ENCODE measurements at regions not wholly inside any gene's neighbourhood (a gene's known extent, or its start where the extent isn't known, plus 50 kb on each side); places are given as distances from the start of the nearest gene placed in this dataset.

DNA sequence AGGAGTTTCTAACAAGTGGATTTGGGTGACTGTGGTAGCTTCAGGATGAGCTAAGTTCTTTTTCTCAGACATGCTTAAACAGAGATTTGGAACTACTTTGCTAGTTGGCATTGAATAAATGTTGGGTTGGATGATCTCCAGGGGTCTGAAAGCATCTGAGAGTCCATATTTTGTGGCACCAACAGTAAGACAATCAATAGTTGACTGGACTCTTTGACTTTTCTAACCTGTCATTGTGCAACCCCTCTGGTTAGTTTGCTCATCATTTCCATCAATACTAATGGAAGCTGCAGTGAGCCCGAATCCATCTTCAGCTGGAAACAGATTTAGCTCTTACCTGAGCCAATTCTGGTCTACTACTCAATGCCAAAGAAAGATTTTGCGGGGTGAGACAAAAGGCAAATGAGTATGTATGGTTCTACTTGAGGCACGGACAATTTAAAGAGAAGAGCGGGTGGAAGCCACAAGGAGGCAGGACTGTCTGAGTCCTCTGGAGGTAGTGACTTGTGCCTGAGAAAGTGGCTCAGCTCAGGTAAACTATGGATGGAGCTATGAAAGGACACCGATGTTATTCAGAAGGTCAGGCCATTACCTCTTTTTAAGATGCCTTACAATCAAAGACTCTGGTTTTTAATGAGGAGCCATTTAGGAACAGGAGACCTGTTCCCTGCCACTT lies 118.7 kb downstream of the MID1IP1 start:
- Histone ChIP-seq H3K9me3 (ENCODE audit: low read length) (no peaks in the 10 kb centered on the region), H3K79me2 (ENCODE audit: low read length) (no peaks in the 10 kb centered on the region), H3K4me2 (ENCODE audit: low read depth, low read length, poor library complexity, severe bottlenecking) (no peak overlapping the region), H3K27me3 (ENCODE audit: low read length) (no peaks in the 10 kb centered on the region), H3K4me3 (ENCODE audit: low read length) (no peak overlapping the region), H2AFZ (ENCODE audit: low read length) (no peak overlapping the region), H3K9me2 (replicated peaks; ENCODE audit: insufficient read depth, low read length) (no peaks in the 10 kb centered on the region), H3K9ac (ENCODE audit: low read length) (no peak overlapping the region), H4K20me1 (ENCODE audit: insufficient read depth, low read depth, low read length) (no peaks in the 10 kb centered on the region), H3K27ac (ENCODE audit: low read length) (no peak overlapping the region), H3K36me3 (ENCODE audit: insufficient read depth, low read length) (no peaks in the 10 kb centered on the region), H3K4me1 (ENCODE audit: low read length) (peaks cover 5% of the 10 kb centered on the region)
- DNase-seq, result no peak

DNA sequence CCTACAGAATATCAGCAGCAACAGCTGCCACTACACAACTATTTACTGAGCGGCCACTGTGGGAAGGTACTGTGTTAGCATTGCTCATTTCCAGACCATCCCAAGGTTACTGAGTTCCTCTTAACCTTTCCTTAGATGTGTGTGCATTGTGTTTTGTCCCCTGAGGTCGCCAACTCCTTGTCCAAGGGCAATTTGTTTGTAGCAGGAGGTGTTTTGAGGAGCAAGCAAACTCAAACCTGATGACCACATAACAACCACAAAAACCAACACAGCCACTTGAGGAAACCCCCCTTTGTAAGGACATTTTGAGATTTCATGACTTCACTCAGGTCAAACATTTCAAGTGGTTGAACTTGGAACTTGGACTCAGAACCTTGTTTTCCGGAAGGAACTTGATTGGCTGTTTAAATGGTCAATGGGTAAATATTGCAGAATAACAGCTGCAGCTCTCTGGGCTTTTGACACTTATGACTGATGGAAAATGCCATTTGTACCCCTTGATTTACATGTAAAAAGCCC lies 122.3 kb downstream of the MID1IP1 start:
- H3K9ac ChIP-seq (ENCODE audit: low read length), result no peak overlapping the region
- H3K9me3 ChIP-seq (ENCODE audit: low read length), result no peaks in the 10 kb centered on the region
- H4K20me1 ChIP-seq (ENCODE audit: insufficient read depth, low read depth, low read length), result no peaks in the 10 kb centered on the region
- no peak overlapping the region for H3K27ac ChIP-seq (ENCODE audit: low read length)
- no peaks in the 10 kb centered on the region for H3K79me2 ChIP-seq (ENCODE audit: low read length)
- H3K36me3 ChIP-seq (ENCODE audit: insufficient read depth, low read length), result no peaks in the 10 kb centered on the region
- no peaks in the 10 kb centered on the region for H3K27me3 ChIP-seq (ENCODE audit: low read length)
- H3K4me2 ChIP-seq (ENCODE audit: low read depth, low read length, poor library complexity, severe bottlenecking), result no peak overlapping the region
- H2AFZ ChIP-seq (ENCODE audit: low read length), result no peak overlapping the region
- peaks cover 5% of the 10 kb centered on the region for H3K4me1 ChIP-seq (ENCODE audit: low read length)
- DNase-seq, result no peak
- no peaks in the 10 kb centered on the region for H3K9me2 ChIP-seq (replicated peaks; ENCODE audit: insufficient read depth, low read length)
- H3K4me3 ChIP-seq (ENCODE audit: low read length), result no peak overlapping the region

- no peak for DNase-seq
- H3K36me3 ChIP-seq (ENCODE audit: insufficient read depth, low read length), result no peaks in the 10 kb centered on the region
- H4K20me1 ChIP-seq (ENCODE audit: insufficient read depth, low read depth, low read length), result no peaks in the 10 kb centered on the region
- no peak overlapping the region for H3K4me2 ChIP-seq (ENCODE audit: low read depth, low read length, poor library complexity, severe bottlenecking)
- H2AFZ ChIP-seq (ENCODE audit: low read length), result no peak overlapping the region
- no peaks in the 10 kb centered on the region for H3K27me3 ChIP-seq (ENCODE audit: low read length)
- H3K4me1 ChIP-seq (ENCODE audit: low read length), result no peaks in the 10 kb centered on the region
- H3K9me2 ChIP-seq (replicated peaks; ENCODE audit: insufficient read depth, low read length), result no peaks in the 10 kb centered on the region; the same call in 1 of the 2 replicates
- H3K9ac ChIP-seq (ENCODE audit: low read length), result no peak overlapping the region
- no peaks in the 10 kb centered on the region for H3K79me2 ChIP-seq (ENCODE audit: low read length)
- no peak overlapping the region for H3K27ac ChIP-seq (ENCODE audit: low read length)
- no peak overlapping the region for H3K4me3 ChIP-seq (ENCODE audit: low read length)
- no peaks in the 10 kb centered on the region for H3K9me3 ChIP-seq (ENCODE audit: low read length)
These were observed 126.3 kb downstream of the MID1IP1 start for GRCh38 chrX:38927592-38927991.

- no peak overlapping the region for H3K27ac ChIP-seq (ENCODE audit: low read length)
- H3K9me2 ChIP-seq (replicated peaks; ENCODE audit: insufficient read depth, low read length), result no peaks in the 10 kb centered on the region; the same call in 1 of the 2 replicates
- no peak overlapping the region for H3K4me3 ChIP-seq (ENCODE audit: low read length)
- H3K4me1 ChIP-seq (ENCODE audit: low read length), result no peaks in the 10 kb centered on the region
- no peak for DNase-seq
- no peak overlapping the region for H3K4me2 ChIP-seq (ENCODE audit: low read depth, low read length, poor library complexity, severe bottlenecking)
- no peaks in the 10 kb centered on the region for H3K27me3 ChIP-seq (ENCODE audit: low read length)
- no peak overlapping the region for H3K9ac ChIP-seq (ENCODE audit: low read length)
- no peak overlapping the region for H2AFZ ChIP-seq (ENCODE audit: low read length)
- H3K36me3 ChIP-seq (ENCODE audit: insufficient read depth, low read length), result no peaks in the 10 kb centered on the region
- no peaks in the 10 kb centered on the region for H4K20me1 ChIP-seq (ENCODE audit: insufficient read depth, low read depth, low read length)
- H3K9me3 ChIP-seq (ENCODE audit: low read length), result no peaks in the 10 kb centered on the region
- H3K79me2 ChIP-seq (ENCODE audit: low read length), result no peaks in the 10 kb centered on the region
These were observed 128.7 kb downstream of the MID1IP1 start for GRCh38 chrX:38929966-38930421.

- Histone ChIP-seq H3K36me3 (ENCODE audit: insufficient read depth, low read length) (no peaks in the 10 kb centered on the region), H3K4me2 (ENCODE audit: low read depth, low read length, poor library complexity, severe bottlenecking) (no peak overlapping the region), H3K4me1 (ENCODE audit: low read length) (no peaks in the 10 kb centered on the region), H3K79me2 (ENCODE audit: low read length) (no peaks in the 10 kb centered on the region), H3K9ac (ENCODE audit: low read length) (no peak overlapping the region), H4K20me1 (ENCODE audit: insufficient read depth, low read depth, low read length) (no peaks in the 10 kb centered on the region), H3K27ac (ENCODE audit: low read length) (no peak overlapping the region), H3K9me2 (replicated peaks; ENCODE audit: insufficient read depth, low read length) (no peaks in the 10 kb centered on the region; the same call in 1 of the 2 replicates), H3K27me3 (ENCODE audit: low read length) (no peaks in the 10 kb centered on the region), H2AFZ (ENCODE audit: low read length) (no peak overlapping the region), H3K4me3 (ENCODE audit: low read length) (no peak overlapping the region), H3K9me3 (ENCODE audit: low read length) (no peaks in the 10 kb centered on the region)
- no peak for DNase-seq
These were observed 129.2 kb downstream of the MID1IP1 start for GRCh38 chrX:38930474-38930873.

DNA sequence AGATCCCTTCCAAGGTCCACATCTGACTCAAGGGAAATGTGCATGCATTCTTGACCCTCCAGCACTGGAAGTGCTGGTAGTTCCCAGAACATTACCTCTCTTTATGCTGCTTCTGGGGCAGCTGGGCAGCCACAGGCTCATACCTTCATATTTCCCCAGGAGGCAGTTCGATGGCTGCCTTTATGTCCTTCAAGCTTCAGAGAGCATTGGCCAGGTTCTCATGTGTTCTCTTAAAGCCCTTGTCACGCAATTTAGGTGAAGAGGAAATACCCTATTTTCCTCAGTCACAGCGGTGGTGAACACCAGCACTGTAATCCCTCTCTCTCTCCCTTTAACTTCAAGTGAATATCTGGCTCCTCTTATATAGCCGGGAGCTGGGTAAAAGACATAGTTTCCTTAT lies 134.3 kb downstream of the MID1IP1 start:
- Histone ChIP-seq H3K4me2 (ENCODE audit: low read depth, low read length, poor library complexity, severe bottlenecking) (no peak overlapping the region), H3K27me3 (ENCODE audit: low read length) (no peaks in the 10 kb centered on the region), H3K79me2 (ENCODE audit: low read length) (no peaks in the 10 kb centered on the region), H3K9me2 (replicated peaks; ENCODE audit: insufficient read depth, low read length) (no peaks in the 10 kb centered on the region; the same call in 1 of the 2 replicates), H3K9me3 (ENCODE audit: low read length) (no peaks in the 10 kb centered on the region; the same call in 1 of the 2 replicates), H3K27ac (ENCODE audit: low read length) (no peak overlapping the region), H3K9ac (ENCODE audit: low read length) (no peak overlapping the region), H3K4me3 (ENCODE audit: low read length) (no peak overlapping the region), H4K20me1 (ENCODE audit: insufficient read depth, low read depth, low read length) (no peaks in the 10 kb centered on the region), H3K4me1 (ENCODE audit: low read length) (no peaks in the 10 kb centered on the region), H2AFZ (ENCODE audit: low read length) (no peak overlapping the region), H3K36me3 (ENCODE audit: insufficient read depth, low read length) (no peaks in the 10 kb centered on the region)
- no peak for DNase-seq

DNA sequence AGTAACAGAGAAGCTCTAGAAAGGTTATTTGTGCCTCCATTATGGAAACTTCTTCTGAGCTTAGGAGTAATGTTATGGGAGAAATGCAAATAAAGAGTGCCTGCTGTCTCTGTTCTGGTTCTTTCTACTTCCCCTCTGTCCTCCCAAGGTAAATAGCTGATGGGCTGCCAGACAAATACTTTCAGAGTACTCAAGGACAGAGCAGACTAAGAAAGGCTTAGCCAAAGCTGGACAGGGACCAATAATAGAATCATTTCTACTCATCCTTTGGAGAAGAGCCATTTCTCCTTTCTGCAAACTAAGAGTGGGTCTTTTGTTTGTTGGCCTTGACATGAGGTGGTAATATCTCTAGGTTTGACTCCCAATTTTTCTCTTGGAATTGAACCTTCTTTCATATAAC lies 136.1 kb downstream of the MID1IP1 start:
- H3K9me3 ChIP-seq (ENCODE audit: low read length), result no peaks in the 10 kb centered on the region; the same call in 1 of the 2 replicates
- no peaks in the 10 kb centered on the region for H4K20me1 ChIP-seq (ENCODE audit: insufficient read depth, low read depth, low read length)
- no peak overlapping the region for H2AFZ ChIP-seq (ENCODE audit: low read length)
- no peaks in the 10 kb centered on the region for H3K9me2 ChIP-seq (replicated peaks; ENCODE audit: insufficient read depth, low read length)
- no peaks in the 10 kb centered on the region for H3K36me3 ChIP-seq (ENCODE audit: insufficient read depth, low read length)
- H3K9ac ChIP-seq (ENCODE audit: low read length), result no peak overlapping the region
- no peaks in the 10 kb centered on the region for H3K79me2 ChIP-seq (ENCODE audit: low read length)
- no peaks in the 10 kb centered on the region for H3K4me1 ChIP-seq (ENCODE audit: low read length)
- no peak for DNase-seq
- no peak overlapping the region for H3K4me2 ChIP-seq (ENCODE audit: low read depth, low read length, poor library complexity, severe bottlenecking)
- no peak overlapping the region for H3K4me3 ChIP-seq (ENCODE audit: low read length)
- no peaks in the 10 kb centered on the region for H3K27me3 ChIP-seq (ENCODE audit: low read length)
- no peak overlapping the region for H3K27ac ChIP-seq (ENCODE audit: low read length)

DNA sequence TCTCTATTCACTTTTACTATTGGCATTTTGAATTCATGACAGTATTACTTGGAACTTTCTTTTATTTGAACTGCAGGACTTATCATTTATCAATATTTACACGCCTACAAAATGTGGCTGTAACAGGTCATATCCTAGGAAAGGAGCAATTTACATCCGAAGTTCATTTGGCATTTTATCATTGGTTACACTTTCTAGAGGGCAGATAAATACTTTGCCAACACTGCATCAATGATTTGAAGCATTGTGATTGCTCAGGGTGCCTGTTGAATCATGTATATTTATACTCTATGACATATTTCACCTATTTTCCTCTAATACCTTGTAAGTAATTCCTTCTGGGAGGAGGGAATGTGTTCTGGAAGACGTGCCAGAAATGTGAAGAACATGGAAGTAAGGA lies 136.7 kb downstream of the MID1IP1 start:
- H3K36me3 ChIP-seq (ENCODE audit: insufficient read depth, low read length), result no peaks in the 10 kb centered on the region

More for the DNA sequence above, 136.7 kb downstream of the MID1IP1 start:
- no peaks in the 10 kb centered on the region for H4K20me1 ChIP-seq (ENCODE audit: insufficient read depth, low read depth, low read length)
- no peak overlapping the region for H3K9ac ChIP-seq (ENCODE audit: low read length)
- no peaks in the 10 kb centered on the region for H3K4me1 ChIP-seq (ENCODE audit: low read length)
- H3K27ac ChIP-seq (ENCODE audit: low read length), result no peak overlapping the region
- H3K9me2 ChIP-seq (replicated peaks; ENCODE audit: insufficient read depth, low read length), result no peaks in the 10 kb centered on the region
- H3K4me3 ChIP-seq (ENCODE audit: low read length), result no peak overlapping the region
- H3K4me2 ChIP-seq (ENCODE audit: low read depth, low read length, poor library complexity, severe bottlenecking), result no peak overlapping the region
- no peaks in the 10 kb centered on the region; the same call in 1 of the 2 replicates for H3K9me3 ChIP-seq (ENCODE audit: low read length)
- DNase-seq, result no peak
- no peaks in the 10 kb centered on the region for H3K79me2 ChIP-seq (ENCODE audit: low read length)
- no peaks in the 10 kb centered on the region for H3K27me3 ChIP-seq (ENCODE audit: low read length)
- no peak overlapping the region for H2AFZ ChIP-seq (ENCODE audit: low read length)

Data from Karpas-422 (cell line).